Activated CD8-positive, alpha-beta memory T cell treated with anti-CD3 and anti-CD28 coated beads, Interleukin-2, amount 50 U/mL, for 24 hours (primary cell): ENCODE measurements at regions not wholly inside any gene's neighbourhood (a gene's known extent, or its start where the extent isn't known, plus 50 kb on each side); places are given as distances from the start of the nearest gene placed in this dataset.
"Not testable (repeated sequence)": the region's sequence is repeated elsewhere in the genome, so short reads cannot be mapped to it uniquely, and the experiment has no call there.

Source experiments
- DNase-seq: peaks from one replicate; pipeline ENCODE4 v3.0.0-alpha.2; 2020; ENCODE audit errors: extremely low read depth

DNA sequence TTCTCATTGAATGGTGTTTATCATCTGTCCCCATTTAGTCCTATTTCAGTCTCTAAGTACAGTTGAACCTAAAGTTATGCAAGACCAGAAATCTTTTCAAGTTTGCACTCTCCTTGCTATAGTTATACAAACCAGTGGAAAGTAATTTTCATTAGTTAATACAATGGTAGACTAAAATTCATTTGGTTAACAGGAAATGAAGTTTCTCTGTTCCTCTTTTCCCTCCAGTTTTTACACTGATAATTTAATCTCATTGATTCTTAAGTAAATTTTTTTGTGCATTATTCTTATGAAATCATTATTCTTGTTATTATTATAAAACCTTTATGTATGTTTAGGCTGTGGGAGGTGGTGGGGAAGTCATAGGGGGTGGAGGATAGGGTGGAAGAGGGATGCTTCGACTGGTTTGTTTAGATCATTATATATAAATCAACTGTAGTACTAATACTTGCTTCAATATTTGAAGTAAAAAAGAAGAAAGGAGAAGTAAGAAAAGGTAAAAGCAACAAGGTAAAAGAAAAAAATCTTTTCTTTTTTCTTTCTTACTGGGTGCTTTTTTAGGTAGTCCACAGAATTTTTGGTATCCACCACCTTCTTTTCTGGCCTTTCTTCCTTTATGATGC is 104.1 kb downstream of the GPR85 start:
- DNase-seq, result no peak

DNA sequence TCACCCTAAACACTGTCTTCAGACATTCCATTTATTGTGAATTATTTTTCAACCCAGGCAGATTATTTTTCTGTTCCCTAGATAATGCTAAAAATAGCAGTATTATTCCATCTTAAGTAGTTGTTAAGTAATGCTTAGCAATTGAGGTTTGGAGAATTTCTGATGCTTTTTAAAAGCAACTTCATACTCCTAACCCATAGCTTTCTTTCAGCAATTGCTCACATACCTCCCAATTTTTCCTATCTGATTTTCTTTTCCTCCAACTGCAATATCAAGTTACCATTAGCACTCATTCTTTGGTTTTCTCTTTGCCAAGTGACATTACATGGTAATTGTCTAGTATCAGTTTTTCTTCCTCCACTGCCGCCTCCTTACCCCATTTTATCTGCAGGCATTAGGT is 104.7 kb downstream of the GPR85 start:
- no peak for DNase-seq

- not testable (repeated sequence) for DNase-seq
These were observed 107.6 kb downstream of the GPR85 start for GRCh38 chr7:112979055-112979454.

DNA sequence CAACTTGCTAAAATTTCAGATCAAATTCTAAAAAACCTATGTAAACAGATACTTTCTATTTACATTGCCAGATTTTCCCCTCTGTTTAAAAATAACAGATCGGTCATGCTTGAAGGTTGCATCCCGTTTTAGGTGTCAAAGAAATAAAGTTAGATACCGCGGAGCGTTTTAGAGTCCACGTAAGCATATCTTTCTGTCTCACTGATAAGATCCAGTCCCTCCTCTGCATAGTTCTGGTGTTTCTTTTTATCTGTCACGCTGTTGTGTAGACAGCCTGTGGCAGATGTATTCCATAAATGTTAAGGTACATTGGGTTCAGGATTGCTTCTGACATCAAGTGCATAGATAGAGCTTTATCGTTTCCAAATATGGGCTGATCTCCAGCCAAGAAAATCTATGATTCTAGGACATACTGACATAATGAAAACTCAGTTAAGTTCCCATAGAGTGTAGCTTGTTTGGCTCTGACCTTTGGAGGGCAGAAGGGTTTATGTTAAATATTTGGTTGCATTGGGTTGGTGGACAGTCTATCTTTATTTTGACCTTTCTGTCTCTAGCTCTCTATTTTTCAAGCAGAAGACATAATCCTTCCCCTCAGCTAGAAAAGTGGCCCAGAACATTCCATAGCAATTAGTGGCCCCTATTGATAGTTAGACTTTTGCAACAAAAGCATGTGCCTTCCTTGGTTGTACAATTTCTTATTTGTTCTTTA is 109.2 kb downstream of the GPR85 start:
- not testable (repeated sequence) for DNase-seq

DNA sequence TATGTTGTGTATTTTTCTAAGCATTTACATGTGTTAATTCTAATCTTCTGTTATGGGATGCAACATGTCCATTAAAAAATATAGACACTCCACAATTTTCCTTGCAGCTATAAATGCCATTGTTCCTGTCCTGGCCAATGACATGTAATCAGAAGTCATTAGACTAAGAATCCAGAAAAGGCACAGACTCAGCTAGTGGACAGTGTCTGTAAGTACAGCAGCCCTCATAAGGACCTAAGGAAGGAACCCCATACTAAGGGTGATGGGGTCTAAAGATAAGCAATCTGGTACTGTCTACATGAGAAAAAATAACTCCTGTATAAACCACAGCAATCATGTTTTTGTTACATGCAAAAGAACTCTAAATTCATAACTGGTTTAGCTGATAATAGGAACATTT is 115.9 kb downstream of the GPR85 start:
- DNase-seq, result no peak

GRCh38 chr7:112969946-112970345 is 116.7 kb downstream of the GPR85 start:
- no peak for DNase-seq

- no peak for DNase-seq
These were observed 121.1 kb downstream of the GPR85 start for GRCh38 chr7:112965506-112965905.

- no peak for DNase-seq
These were observed 123.0 kb downstream of the GPR85 start for GRCh38 chr7:112963634-112964033.

GRCh38 chr7:112962815-112963214 is 123.8 kb downstream of the GPR85 start:
- no peak for DNase-seq

- no peak for DNase-seq
These were observed 127.4 kb downstream of the GPR85 start for GRCh38 chr7:112959276-112959675.

DNA sequence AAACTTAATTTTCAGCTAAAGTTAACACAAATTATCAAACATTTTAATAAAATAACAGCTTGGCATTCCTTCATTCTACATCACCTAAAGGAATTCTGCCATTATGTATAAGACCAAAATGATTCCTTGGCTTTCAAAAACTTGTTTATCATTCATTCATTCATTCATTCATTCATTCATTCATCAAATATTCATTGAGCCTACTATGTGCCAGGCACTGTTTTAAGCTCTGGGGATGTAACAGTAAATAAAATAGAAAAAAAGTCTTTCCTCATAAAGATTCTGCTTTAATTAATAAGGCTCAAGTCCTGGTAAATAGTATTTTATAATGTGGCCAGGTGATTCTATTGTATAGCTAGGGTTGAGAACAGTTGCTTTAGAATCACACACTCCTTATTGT is 127.9 kb downstream of the GPR85 start:
- DNase-seq, result no peak

GRCh38 chr7:112957901-112958300 is 128.7 kb downstream of the GPR85 start:
- no peak for DNase-seq

DNA sequence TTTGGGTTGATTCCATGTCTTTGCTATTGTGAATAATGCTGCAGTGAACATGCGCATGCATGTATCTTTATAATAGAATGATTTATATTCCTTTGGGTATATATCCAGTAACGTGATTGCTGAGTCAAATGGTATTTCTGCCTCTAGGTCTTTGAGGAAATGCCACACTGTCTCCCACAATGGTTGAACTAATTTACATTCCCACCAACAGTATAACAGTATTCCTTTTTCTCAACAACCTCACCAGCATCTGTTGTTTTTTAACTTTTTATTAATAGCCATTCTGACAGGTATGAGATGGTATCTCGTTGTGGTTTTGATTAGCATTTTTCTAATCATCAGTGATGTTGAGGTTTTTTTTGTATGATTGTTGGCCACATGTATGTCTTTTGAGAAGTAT is 133.6 kb downstream of the GPR85 start:
- DNase-seq, result not testable (repeated sequence)

DNA sequence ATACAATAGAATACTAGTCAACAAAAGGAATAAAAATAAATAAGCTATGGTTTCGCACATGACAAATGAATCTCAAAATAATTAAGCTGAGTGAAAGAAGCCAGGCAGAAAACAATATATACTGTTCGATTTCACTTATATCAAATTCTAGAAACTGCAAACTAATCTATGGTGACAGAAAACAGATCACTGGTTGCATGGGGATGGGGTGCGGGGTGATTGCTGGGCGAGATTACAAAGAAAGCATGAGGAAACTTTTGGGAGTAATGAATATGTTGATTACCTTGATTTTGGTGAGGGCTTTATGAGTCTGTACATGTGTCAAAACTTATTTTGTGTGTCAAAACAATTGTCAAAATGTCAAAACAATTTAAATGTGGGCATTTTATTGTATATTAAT is 135.6 kb downstream of the GPR85 start:
- DNase-seq, result no peak

DNA sequence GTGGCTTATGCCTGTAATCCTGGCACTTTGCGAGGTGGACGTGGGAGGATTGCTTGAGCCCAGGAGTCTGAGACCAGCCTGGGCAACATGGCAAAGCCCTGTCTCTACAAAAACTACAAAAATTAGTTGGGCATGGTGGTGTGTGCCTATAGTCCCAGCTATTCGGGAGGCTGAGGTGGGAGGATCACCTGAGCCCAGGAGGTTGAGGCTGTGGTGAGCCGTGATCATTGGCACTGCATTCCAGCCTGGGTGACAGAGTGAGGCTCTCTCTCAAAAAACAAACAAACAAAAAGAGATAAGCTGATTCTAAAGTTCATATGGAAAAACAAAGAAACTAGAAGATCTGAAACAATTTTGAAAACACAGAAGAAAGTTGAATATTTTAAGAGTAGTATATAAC is 136.9 kb downstream of the GPR85 start:
- DNase-seq, result not testable (repeated sequence)

DNA sequence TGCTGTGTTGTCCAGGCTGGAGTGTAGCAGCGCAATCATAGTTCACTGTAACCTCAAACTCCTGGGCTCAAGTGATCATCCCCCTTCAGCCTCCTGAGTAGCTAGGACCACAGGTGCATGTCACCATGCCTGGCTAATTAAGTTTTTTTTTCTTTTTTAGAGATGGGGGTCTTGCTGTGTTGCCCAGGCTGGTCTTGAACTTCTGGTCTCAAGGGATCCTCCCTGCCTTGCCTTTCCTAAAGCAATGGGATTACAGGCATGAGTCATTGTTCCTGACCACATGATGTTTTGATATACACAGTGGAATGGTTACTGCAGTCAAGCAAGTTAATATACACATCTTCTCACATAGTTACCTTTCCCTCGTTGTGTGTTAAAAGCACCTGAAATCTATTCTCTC is 140.3 kb downstream of the GPR85 start:
- DNase-seq, result no peak

GRCh38 chr7:112945046-112945445 is 141.6 kb downstream of the GPR85 start:
- DNase-seq, result no peak

DNA sequence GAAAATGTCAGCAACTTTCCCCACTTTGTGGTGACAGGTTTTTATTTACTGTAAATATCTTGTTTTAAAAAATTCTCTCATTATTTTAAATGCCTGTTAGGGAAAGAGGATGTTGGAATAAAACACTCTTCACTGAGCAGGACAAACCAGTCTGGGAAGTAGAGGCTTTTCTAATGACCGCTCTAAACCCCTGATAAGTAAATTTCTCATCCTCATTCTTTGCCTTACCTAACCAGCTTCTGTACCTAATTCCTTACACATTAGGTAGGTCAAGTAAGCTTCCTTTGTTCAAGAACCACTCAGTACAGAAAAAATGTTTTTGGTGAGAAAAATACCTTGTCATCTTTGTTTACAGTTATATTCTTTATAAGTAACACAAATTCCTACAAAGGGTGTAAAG is 143.6 kb downstream of the GPR85 start:
- DNase-seq, result no peak

GRCh38 chr7:112942125-112942524 is 144.5 kb downstream of the GPR85 start:
- DNase-seq, result not testable (repeated sequence)

GRCh38 chr7:112940314-112940732 is 146.3 kb downstream of the GPR85 start:
- DNase-seq, result no peak

GRCh38 chr7:112939574-112940313 is 146.9 kb downstream of the GPR85 start:
- DNase-seq, result peak; percentile 99

- DNase-seq, result no peak
These were observed 147.6 kb downstream of the GPR85 start for GRCh38 chr7:112938863-112939573.
